Spleen (tissue), 7 donors: ENCODE measurements at regions not wholly inside any gene's neighbourhood (a gene's known extent, or its start where the extent isn't known, plus 50 kb on each side); places are given as distances from the start of the nearest gene placed in this dataset.

Source experiments
- CTCF ChIP-seq, 11 experiments: fragments of 200-600 bp in 7 of 11; fragments of 450-650 bp in 4 of 11; sonication (generic) in 4 of 11; IDR thresholded peaks in 8 of 11; conservative IDR thresholded peaks in 3 of 11; 1 replicate in 7 of 11; 2 replicates in 4 of 11; pipeline versions ENCODE4 v1.4.0 to v1.8.0; 2016 to 2021; ENCODE audit warnings: antibody characterized with exemption in 11 of 11, inconsistent platforms in 4 of 11, mild to moderate bottlenecking in 1 of 11
- POLR2A ChIP-seq, 3 donors: fragments of 450-650 bp; IDR thresholded peaks; one replicate each; pipeline ENCODE4 v1.5.1; 2017; ENCODE audit warnings: antibody characterized with exemption in 3 of 3, mild to moderate bottlenecking in 1 of 3
- donor health status: DM: no; HTN: no; CAD: no; lungs with moderate emphysema.
- donor health status: DM: no; HTN: no; CAD: no.
- donor health status: DM: no; HTN: no; CAD: no.

- TF ChIP-seq CTCF (IDR thresholded peaks at IDR 0.05 in 8 of 11, conservative IDR thresholded peaks at IDR 0.05 in 3 of 11), result no peak
- TF ChIP-seq POLR2A (IDR thresholded peaks at IDR 0.05), result no peak
Observed at GRCh38 chr17:73815474-73815873, 171.2 kb upstream of the SDK2 start.
